ENCODE measurements at regions not wholly inside any gene's neighbourhood (a gene's known extent, or its start where the extent isn't known, plus 50 kb on each side); places are given as distances from the start of the nearest gene placed in this dataset.

GRCh38 chr2:59204040-59204439 is 962.9 kb upstream of the FANCL start:
- Histone ChIP-seq H3K9me3 (no peaks in the 10 kb centered on the region), H3K4me2 (no peak overlapping the region), H3K4me1 (no peaks in the 10 kb centered on the region), H3K4me3 (no peak overlapping the region), H3K27ac (no peak overlapping the region)
- WGBS (ENCODE audit: missing lambda C conversion rate), result 0% methylated on average over 1 of the region's 1 CpG
- ATAC-seq, result no peak
- ChIA-PET CTCF (interaction anchor here (1.0 kb wide), 1 partner anchor 57 kb away, joined by 3 read pairs; no protein-coding TSS in a partner anchor), POLR2A (no interaction called here)
- TF ChIP-seq RFX5 (IDR thresholded peaks at IDR 0.05), result no peak
- no peak for TF ChIP-seq HOXA7 (CRISPR knock-in tag; IDR thresholded peaks at IDR 0.05)
- TF ChIP-seq ZSCAN20 (CRISPR knock-in tag; IDR thresholded peaks at IDR 0.05), result no peak
- TF ChIP-seq HOXB13 (CRISPR knock-in tag; IDR thresholded peaks at IDR 0.05; ENCODE audit: low read depth), result no peak
- no peak for TF ChIP-seq JUNB (IDR thresholded peaks at IDR 0.05)
- TF ChIP-seq, protein P1, sequence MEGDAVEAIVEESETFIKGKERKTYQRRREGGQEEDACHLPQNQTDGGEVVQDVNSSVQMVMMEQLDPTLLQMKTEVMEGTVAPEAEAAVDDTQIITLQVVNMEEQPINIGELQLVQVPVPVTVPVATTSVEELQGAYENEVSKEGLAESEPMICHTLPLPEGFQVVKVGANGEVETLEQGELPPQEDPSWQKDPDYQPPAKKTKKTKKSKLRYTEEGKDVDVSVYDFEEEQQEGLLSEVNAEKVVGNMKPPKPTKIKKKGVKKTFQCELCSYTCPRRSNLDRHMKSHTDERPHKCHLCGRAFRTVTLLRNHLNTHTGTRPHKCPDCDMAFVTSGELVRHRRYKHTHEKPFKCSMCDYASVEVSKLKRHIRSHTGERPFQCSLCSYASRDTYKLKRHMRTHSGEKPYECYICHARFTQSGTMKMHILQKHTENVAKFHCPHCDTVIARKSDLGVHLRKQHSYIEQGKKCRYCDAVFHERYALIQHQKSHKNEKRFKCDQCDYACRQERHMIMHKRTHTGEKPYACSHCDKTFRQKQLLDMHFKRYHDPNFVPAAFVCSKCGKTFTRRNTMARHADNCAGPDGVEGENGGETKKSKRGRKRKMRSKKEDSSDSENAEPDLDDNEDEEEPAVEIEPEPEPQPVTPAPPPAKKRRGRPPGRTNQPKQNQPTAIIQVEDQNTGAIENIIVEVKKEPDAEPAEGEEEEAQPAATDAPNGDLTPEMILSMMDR (IDR thresholded peaks at IDR 0.05), result no peak
- TF ChIP-seq FOXS1 (CRISPR knock-in tag; IDR thresholded peaks at IDR 0.05), result no peak
- TF ChIP-seq, protein P2, sequence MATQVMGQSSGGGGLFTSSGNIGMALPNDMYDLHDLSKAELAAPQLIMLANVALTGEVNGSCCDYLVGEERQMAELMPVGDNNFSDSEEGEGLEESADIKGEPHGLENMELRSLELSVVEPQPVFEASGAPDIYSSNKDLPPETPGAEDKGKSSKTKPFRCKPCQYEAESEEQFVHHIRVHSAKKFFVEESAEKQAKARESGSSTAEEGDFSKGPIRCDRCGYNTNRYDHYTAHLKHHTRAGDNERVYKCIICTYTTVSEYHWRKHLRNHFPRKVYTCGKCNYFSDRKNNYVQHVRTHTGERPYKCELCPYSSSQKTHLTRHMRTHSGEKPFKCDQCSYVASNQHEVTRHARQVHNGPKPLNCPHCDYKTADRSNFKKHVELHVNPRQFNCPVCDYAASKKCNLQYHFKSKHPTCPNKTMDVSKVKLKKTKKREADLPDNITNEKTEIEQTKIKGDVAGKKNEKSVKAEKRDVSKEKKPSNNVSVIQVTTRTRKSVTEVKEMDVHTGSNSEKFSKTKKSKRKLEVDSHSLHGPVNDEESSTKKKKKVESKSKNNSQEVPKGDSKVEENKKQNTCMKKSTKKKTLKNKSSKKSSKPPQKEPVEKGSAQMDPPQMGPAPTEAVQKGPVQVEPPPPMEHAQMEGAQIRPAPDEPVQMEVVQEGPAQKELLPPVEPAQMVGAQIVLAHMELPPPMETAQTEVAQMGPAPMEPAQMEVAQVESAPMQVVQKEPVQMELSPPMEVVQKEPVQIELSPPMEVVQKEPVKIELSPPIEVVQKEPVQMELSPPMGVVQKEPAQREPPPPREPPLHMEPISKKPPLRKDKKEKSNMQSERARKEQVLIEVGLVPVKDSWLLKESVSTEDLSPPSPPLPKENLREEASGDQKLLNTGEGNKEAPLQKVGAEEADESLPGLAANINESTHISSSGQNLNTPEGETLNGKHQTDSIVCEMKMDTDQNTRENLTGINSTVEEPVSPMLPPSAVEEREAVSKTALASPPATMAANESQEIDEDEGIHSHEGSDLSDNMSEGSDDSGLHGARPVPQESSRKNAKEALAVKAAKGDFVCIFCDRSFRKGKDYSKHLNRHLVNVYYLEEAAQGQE (IDR thresholded peaks at IDR 0.05), result no peak
- no peak for TF ChIP-seq CBX2 (IDR thresholded peaks at IDR 0.05; ENCODE audit: borderline replicate concordance, low read depth)
- no peak for TF ChIP-seq MAFK (IDR thresholded peaks at IDR 0.05; ENCODE audit: partially characterized antibody)
- no peak for TF ChIP-seq GATA3 (IDR thresholded peaks at IDR 0.05; ENCODE audit: borderline replicate concordance)
- no peak for TF ChIP-seq CEBPB (IDR thresholded peaks at IDR 0.05)
- TF ChIP-seq, protein P3, sequence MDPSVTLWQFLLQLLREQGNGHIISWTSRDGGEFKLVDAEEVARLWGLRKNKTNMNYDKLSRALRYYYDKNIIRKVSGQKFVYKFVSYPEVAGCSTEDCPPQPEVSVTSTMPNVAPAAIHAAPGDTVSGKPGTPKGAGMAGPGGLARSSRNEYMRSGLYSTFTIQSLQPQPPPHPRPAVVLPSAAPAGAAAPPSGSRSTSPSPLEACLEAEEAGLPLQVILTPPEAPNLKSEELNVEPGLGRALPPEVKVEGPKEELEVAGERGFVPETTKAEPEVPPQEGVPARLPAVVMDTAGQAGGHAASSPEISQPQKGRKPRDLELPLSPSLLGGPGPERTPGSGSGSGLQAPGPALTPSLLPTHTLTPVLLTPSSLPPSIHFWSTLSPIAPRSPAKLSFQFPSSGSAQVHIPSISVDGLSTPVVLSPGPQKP (IDR thresholded peaks at IDR 0.05; ENCODE audit: low read depth, low read length), result no peak
- no peak for TF ChIP-seq JUN (IDR thresholded peaks at IDR 0.05)
- TF ChIP-seq TFCP2L1 (CRISPR knock-in tag; IDR thresholded peaks at IDR 0.05), result no peak
- no peak for TF ChIP-seq EP300 (IDR thresholded peaks at IDR 0.05)
- TF ChIP-seq NPAS2 (CRISPR knock-in tag; IDR thresholded peaks at IDR 0.05; ENCODE audit: borderline replicate concordance), result no peak
- TF ChIP-seq RARB (CRISPR knock-in tag; IDR thresholded peaks at IDR 0.05), result no peak
- TF ChIP-seq, protein P4, sequence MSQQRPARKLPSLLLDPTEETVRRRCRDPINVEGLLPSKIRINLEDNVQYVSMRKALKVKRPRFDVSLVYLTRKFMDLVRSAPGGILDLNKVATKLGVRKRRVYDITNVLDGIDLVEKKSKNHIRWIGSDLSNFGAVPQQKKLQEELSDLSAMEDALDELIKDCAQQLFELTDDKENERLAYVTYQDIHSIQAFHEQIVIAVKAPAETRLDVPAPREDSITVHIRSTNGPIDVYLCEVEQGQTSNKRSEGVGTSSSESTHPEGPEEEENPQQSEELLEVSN (IDR thresholded peaks at IDR 0.05; ENCODE audit: borderline replicate concordance, low read depth), result no peak
- TF ChIP-seq, protein P5, sequence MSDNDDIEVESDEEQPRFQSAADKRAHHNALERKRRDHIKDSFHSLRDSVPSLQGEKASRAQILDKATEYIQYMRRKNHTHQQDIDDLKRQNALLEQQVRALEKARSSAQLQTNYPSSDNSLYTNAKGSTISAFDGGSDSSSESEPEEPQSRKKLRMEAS (IDR thresholded peaks at IDR 0.05), result no peak
- FAIRE-seq, result no peak
- DNase-seq (ENCODE audit: low read depth in 1 of 2, low spot score in 1 of 2), result no peak

DNA sequence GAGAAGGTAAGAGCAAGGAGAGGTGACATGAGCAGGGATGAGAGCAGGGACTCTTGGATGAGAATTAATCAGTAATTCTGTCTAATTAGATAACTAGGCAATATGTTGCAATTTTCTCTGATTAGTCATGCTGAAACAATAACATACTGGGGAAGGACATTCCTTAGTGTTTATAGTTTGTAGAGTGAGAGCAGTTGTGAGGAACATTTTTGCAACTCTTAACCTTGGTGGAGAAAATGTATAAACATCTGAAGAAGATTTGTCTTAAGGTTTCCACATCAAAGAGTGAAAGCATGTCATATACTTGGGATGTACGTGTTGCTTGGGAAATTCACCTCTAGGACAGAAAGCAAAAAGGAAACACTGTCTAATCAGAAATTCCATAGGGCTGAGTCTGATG is 955.4 kb upstream of the FANCL start:
- FAIRE-seq (no peak), ATAC-seq (no peak), DNase-seq (ENCODE audit: low read depth in 1 of 2, low spot score in 1 of 2) (no peak)
- Histone ChIP-seq H3K4me3 (no peak overlapping the region), H3K27ac (no peak overlapping the region), H3K4me2 (no peak overlapping the region), H3K4me1 (no peaks in the 10 kb centered on the region), H3K9me3 (no peaks in the 10 kb centered on the region)
- ChIA-PET CTCF (no interaction called here), POLR2A (no interaction called here)
- WGBS (ENCODE audit: missing lambda C conversion rate), result 5% methylated on average over 1 of the region's 1 CpG
- TF ChIP-seq HES2 (IDR thresholded peaks at IDR 0.05) (no peak), KDM1A (IDR thresholded peaks at IDR 0.05; ENCODE audit: low read depth) (no peak), HOXB13 (CRISPR knock-in tag; IDR thresholded peaks at IDR 0.05; ENCODE audit: low read depth) (no peak), PHF8 (IDR thresholded peaks at IDR 0.05; ENCODE audit: borderline replicate concordance, low read depth) (no peak), FOSL2 (IDR thresholded peaks at IDR 0.05) (no peak), FOSL2 (CRISPR knock-in tag; IDR thresholded peaks at IDR 0.05) (no peak), EHF (CRISPR knock-in tag; IDR thresholded peaks at IDR 0.05) (no peak), CBX8 (IDR thresholded peaks at IDR 0.05) (no peak), JUNB (IDR thresholded peaks at IDR 0.05) (no peak)
- TF ChIP-seq, protein P5 (IDR thresholded peaks at IDR 0.05), result no peak
- TF ChIP-seq, protein P1 (IDR thresholded peaks at IDR 0.05), result no peak
- TF ChIP-seq, protein P6, sequence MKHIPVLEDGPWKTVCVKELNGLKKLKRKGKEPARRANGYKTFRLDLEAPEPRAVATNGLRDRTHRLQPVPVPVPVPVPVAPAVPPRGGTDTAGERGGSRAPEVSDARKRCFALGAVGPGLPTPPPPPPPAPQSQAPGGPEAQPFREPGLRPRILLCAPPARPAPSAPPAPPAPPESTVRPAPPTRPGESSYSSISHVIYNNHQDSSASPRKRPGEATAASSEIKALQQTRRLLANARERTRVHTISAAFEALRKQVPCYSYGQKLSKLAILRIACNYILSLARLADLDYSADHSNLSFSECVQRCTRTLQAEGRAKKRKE (CRISPR knock-in tag; IDR thresholded peaks at IDR 0.05; ENCODE audit: low read depth), result no peak

Data from A549 (cell line).